Panc1 (cell line): ENCODE measurements at regions not wholly inside any gene's neighbourhood (a gene's known extent, or its start where the extent isn't known, plus 50 kb on each side); places are given as distances from the start of the nearest gene placed in this dataset.
A peak's percentile ranks its signal among the peaks of the same experiment; 100 is the strongest.

Experiments used
- ATAC-seq: fragments of 200-7000 bp; cut with Tn5 transposase; 2 replicates; pipeline ENCODE4 v1.9.1; 2020; ENCODE audit warnings: mild to moderate bottlenecking, moderate library complexity
- BruUV-seq: library from RNA; stranded (reverse); fragments of 400-500 nt; replicated peaks from 2 replicates; lab custom pipeline; 2021; lab: Mats Ljungman, UMichigan
- CTCF ChIA-PET: fragments of 300-600 bp; sonication (Branson Sonifier 250); formaldehyde crosslinking; loops from one replicate; lab custom pipeline; 2022; ENCODE audit warnings: antibody characterized with exemption; lab: Charles Lee
- POLR2A ChIA-PET: fragments of 300-600 bp; sonication (Branson Sonifier 250); formaldehyde crosslinking; loops from one replicate; lab custom pipeline; 2022; ENCODE audit warnings: antibody characterized with exemption; lab: Charles Lee
- DNase-seq: peaks from one replicate; pipeline ENCODE4 v3.0.0-alpha.2; 2010; ENCODE audit warnings: low read depth, low spot score
- H3K27ac ChIP-seq: 2 replicates; pipeline ENCODE4 v1.5.1; 2011; ENCODE audit warnings: mild to moderate bottlenecking, low read length, inconsistent platforms
- H3K27me3 ChIP-seq: fragments of 200-500 bp; sonication (Bioruptor generic); 2 replicates; pipeline ENCODE4 v1.6.0; 2014; ENCODE audit warnings: low read length, inconsistent platforms; ENCODE audit not compliant: control insufficient read depth, insufficient read depth
- H3K36me3 ChIP-seq: fragments of 200-500 bp; sonication (Bioruptor generic); 2 replicates; pipeline ENCODE4 v1.5.1; 2014; ENCODE audit warnings: inconsistent platforms, mild to moderate bottlenecking, low read length, moderate library complexity; ENCODE audit not compliant: control insufficient read depth, insufficient read depth
- H3K4me1 ChIP-seq: 2 replicates; pipeline ENCODE4 v1.5.1; 2011; ENCODE audit warnings: inconsistent platforms, mild to moderate bottlenecking, low read length, moderate library complexity; ENCODE audit not compliant: control insufficient read depth, insufficient read depth
- H3K4me3 ChIP-seq, 2 experiments: 2 replicates each; pipeline ENCODE4 v1.5.1; 2011 to 2012; ENCODE audit warnings: low read depth in 2 of 2, low read length in 2 of 2, mild to moderate bottlenecking in 2 of 2, inconsistent platforms in 1 of 2, moderate library complexity in 1 of 2
- H3K9me3 ChIP-seq: fragments of 200-500 bp; sonication (Bioruptor generic); 2 replicates; pipeline ENCODE4 v1.5.1; 2014; ENCODE audit warnings: low read depth, mild to moderate bottlenecking, inconsistent platforms, low read length, moderate library complexity; ENCODE audit not compliant: control insufficient read depth, insufficient read depth
- CTCF ChIP-seq: fragments of 450-650 bp; IDR thresholded peaks from 2 replicates; pipeline ENCODE4 v1.5.1; 2017; ENCODE audit warnings: mild to moderate bottlenecking
- POLR2AphosphoS5 ChIP-seq: IDR thresholded peaks from 2 replicates; pipeline ENCODE4 v1.6.1; 2012; ENCODE audit warnings: mild to moderate bottlenecking, low read depth, low read length, moderate library complexity
- REST ChIP-seq, 2 experiments: IDR thresholded peaks; 2 replicates each; pipeline ENCODE4 v1.6.1; 2011 to 2012; ENCODE audit warnings: low read depth in 2 of 2, control low read depth in 1 of 2, low read length in 1 of 2, mild to moderate bottlenecking in 1 of 2, moderate library complexity in 1 of 2; ENCODE audit not compliant: insufficient read depth in 1 of 2
- SIN3A ChIP-seq: IDR thresholded peaks from 2 replicates; pipeline ENCODE4 v1.6.1; 2012; ENCODE audit warnings: low read depth, mild to moderate bottlenecking, low read length, moderate library complexity, borderline replicate concordance; ENCODE audit not compliant: insufficient read depth
- TCF7L2 ChIP-seq: IDR thresholded peaks from 2 replicates; pipeline ENCODE4 v1.6.1; 2011; ENCODE audit warnings: mild to moderate bottlenecking, low read depth, low read length, inconsistent platforms
- in situ Hi-C: cut with HindIII; loops from 2 replicates; pipeline ENCODE4 v1.10.0; 2016; ENCODE audit warnings: low sequenced_read_pairs, low pct_unique_long_range_greater_than_20kb
- intact Hi-C: fragments of 100-400 bp; cut with micrococcal nuclease; formaldehyde crosslinking; loops from one replicate; pipeline ENCODE4 v1.10.0; 2022; ENCODE audit not compliant: unreplicated experiment

DNA sequence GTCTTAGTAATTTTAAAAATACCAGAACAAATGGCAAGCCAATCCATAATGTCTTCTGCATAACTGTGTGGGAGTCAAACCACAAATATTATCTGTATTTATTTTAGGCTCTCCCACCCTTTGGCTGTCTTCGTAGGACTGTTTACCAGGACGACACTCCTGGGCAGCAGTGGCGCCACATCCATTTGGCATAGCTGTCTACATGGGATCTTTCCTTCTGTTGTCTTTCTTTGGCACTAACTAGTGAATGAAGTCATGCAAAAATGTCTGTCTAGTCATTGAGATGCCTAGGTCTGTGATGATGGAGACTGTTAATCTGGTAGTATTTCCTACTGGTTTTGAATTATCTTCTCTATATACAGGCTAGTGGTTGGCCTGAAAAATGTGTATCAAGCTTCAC is 54.0 kb upstream of the CHMP2B start:
- Histone ChIP-seq H3K9me3 (no peaks in the 10 kb centered on the region), H3K4me3 (no peak overlapping the region), H3K36me3 (no peaks in the 10 kb centered on the region), H3K4me1 (no peaks in the 10 kb centered on the region), H3K27me3 (no peaks in the 10 kb centered on the region), H3K27ac (no peak overlapping the region)
- intact Hi-C loops (no loop called here), in situ Hi-C loops (no loop called here)
- BruUV-seq = no TSS peak
- POLR2A ChIA-PET = no interaction called here
- CTCF ChIA-PET = no interaction called here
- DNase-seq (no peak), ATAC-seq (no peak)
- no peak for TF ChIP-seq REST (IDR thresholded peaks at IDR 0.05; ENCODE audit: insufficient read depth in 1 of 2, low read depth in 2 of 2, low read length in 1 of 2)
- no peak for TF ChIP-seq POLR2AphosphoS5
- no peak for TF ChIP-seq CTCF
- no peak for TF ChIP-seq TCF7L2
- no peak for TF ChIP-seq SIN3A

GRCh38 chr3:87167628-87168456 is 59.3 kb upstream of the CHMP2B start:
- POLR2A ChIA-PET = no interaction called here
- H3K4me1 ChIP-seq = no peaks in the 10 kb centered on the region
- H3K9me3 ChIP-seq = no peaks in the 10 kb centered on the region
- no peaks in the 10 kb centered on the region for H3K36me3 ChIP-seq
- H3K27ac ChIP-seq = no peak overlapping the region
- H3K4me3 ChIP-seq = peak overlapping the region; percentile 29; a peak in 3 of 4 replicates
- BruUV-seq = no TSS peak
- ATAC-seq (peak; percentile 66; the same call in 1 of the 2 replicates), DNase-seq (peak; percentile 36)
- intact Hi-C loops = loop anchor here (2.0 kb wide), 1 partner anchor 391 kb away; no protein-coding TSS in a partner anchor
- CTCF ChIA-PET = interaction anchor here (0.6 to 1.1 kb wide), 4 partner anchors 292 to 944 kb away, joined by 3 read pairs; no protein-coding TSS in a partner anchor
- TF ChIP-seq REST (IDR thresholded peaks at IDR 0.05; ENCODE audit: insufficient read depth in 1 of 2, low read depth in 2 of 2, low read length in 1 of 2) (no peak), CTCF (peak; percentile 60; the same call in 1 of the 2 replicates)
- H3K27me3 ChIP-seq = no peaks in the 10 kb centered on the region
- in situ Hi-C loops = no loop called here
